Neutrophil (primary cell): ENCODE measurements at regions not wholly inside any gene's neighbourhood (a gene's known extent, or its start where the extent isn't known, plus 50 kb on each side); places are given as distances from the start of the nearest gene placed in this dataset.

Experiments
- H3K27ac ChIP-seq: fragments of 200-600 bp; sonication (generic); 2 replicates; pipeline ENCODE4 v1.5.1; 2016; ENCODE audit warnings: mild to moderate bottlenecking, moderate library complexity
- H3K27me3 ChIP-seq: fragments of 200-600 bp; sonication (generic); 2 replicates; pipeline ENCODE4 v1.6.0; 2016; ENCODE audit warnings: mild to moderate bottlenecking
- H3K36me3 ChIP-seq: fragments of 200-600 bp; sonication (generic); 2 replicates; pipeline ENCODE4 v1.5.1; 2017
- H3K4me1 ChIP-seq, 2 experiments: fragments of 200-600 bp in 1 of 2; sonication (generic) in 1 of 2; 1 replicate in 1 of 2; 2 replicates in 1 of 2; pipeline versions ENCODE4 v1.5.1 to v1.6.1; 2013 to 2016; ENCODE audit warnings: low read depth in 1 of 2, low read length in 1 of 2, mild to moderate bottlenecking in 1 of 2, moderate library complexity in 1 of 2; ENCODE audit not compliant: control insufficient read depth in 1 of 2, insufficient read depth in 1 of 2
- H3K4me3 ChIP-seq, 2 experiments: fragments of 200-600 bp in 1 of 2; sonication (generic) in 1 of 2; 1 replicate in 1 of 2; 2 replicates in 1 of 2; pipeline ENCODE4 v1.5.1; 2013 to 2016; ENCODE audit warnings: low read depth in 1 of 2, low read length in 1 of 2, mild to moderate bottlenecking in 1 of 2, moderate library complexity in 1 of 2
- H3K9me3 ChIP-seq: fragments of 200-600 bp; sonication (generic); 2 replicates; pipeline ENCODE4 v1.5.1; 2016
- CTCF ChIP-seq: fragments of 200-600 bp; sonication (generic); IDR thresholded peaks from 2 replicates; pipeline ENCODE4 v1.5.1; 2016; ENCODE audit warnings: antibody characterized with exemption

- no peak for TF ChIP-seq CTCF
- no peak overlapping the region for H3K27ac ChIP-seq
- no peaks in the 10 kb centered on the region for H3K9me3 ChIP-seq
- H3K36me3 ChIP-seq, result no peaks in the 10 kb centered on the region
- H3K4me1 ChIP-seq, result no peaks in the 10 kb centered on the region
- no peak overlapping the region for H3K4me3 ChIP-seq
- H3K27me3 ChIP-seq, result no peaks in the 10 kb centered on the region
Measured at GRCh38 chr4:110770353-110770752, 147.5 kb upstream of the PITX2 start.

GRCh38 chr4:110778521-110778920 is 155.6 kb upstream of the PITX2 start:
- TF ChIP-seq CTCF, result no peak
- H3K36me3 ChIP-seq, result no peaks in the 10 kb centered on the region
- H3K4me1 ChIP-seq, result no peaks in the 10 kb centered on the region
- no peak overlapping the region for H3K4me3 ChIP-seq
- H3K9me3 ChIP-seq, result no peaks in the 10 kb centered on the region
- no peaks in the 10 kb centered on the region for H3K27me3 ChIP-seq
- no peak overlapping the region for H3K27ac ChIP-seq

- no peaks in the 10 kb centered on the region for H3K36me3 ChIP-seq
- H3K9me3 ChIP-seq, result no peaks in the 10 kb centered on the region
- TF ChIP-seq CTCF, result no peak
- H3K27me3 ChIP-seq, result no peaks in the 10 kb centered on the region
- H3K4me3 ChIP-seq, result no peak overlapping the region
- H3K4me1 ChIP-seq, result no peaks in the 10 kb centered on the region
- no peak overlapping the region for H3K27ac ChIP-seq
Measured at GRCh38 chr4:110780538-110780937, 157.7 kb upstream of the PITX2 start.

GRCh38 chr4:110781944-110782343 is 159.1 kb upstream of the PITX2 start:
- no peaks in the 10 kb centered on the region for H3K27me3 ChIP-seq
- no peak overlapping the region for H3K27ac ChIP-seq
- no peaks in the 10 kb centered on the region for H3K36me3 ChIP-seq
- H3K4me1 ChIP-seq, result no peaks in the 10 kb centered on the region
- H3K9me3 ChIP-seq, result no peaks in the 10 kb centered on the region
- TF ChIP-seq CTCF, result no peak
- no peak overlapping the region for H3K4me3 ChIP-seq

- Histone ChIP-seq H3K27ac (no peak overlapping the region), H3K27me3 (no peaks in the 10 kb centered on the region), H3K36me3 (no peaks in the 10 kb centered on the region), H3K4me1 (no peaks in the 10 kb centered on the region), H3K9me3 (no peaks in the 10 kb centered on the region), H3K4me3 (no peak overlapping the region)
- no peak for TF ChIP-seq CTCF
Measured at GRCh38 chr4:110787109-110787508, 164.2 kb upstream of the PITX2 start.

GRCh38 chr4:110787707-110788106 is 164.8 kb upstream of the PITX2 start:
- H3K9me3 ChIP-seq, result no peaks in the 10 kb centered on the region
- H3K27ac ChIP-seq, result no peak overlapping the region

More at GRCh38 chr4:110787707-110788106, 164.8 kb upstream of the PITX2 start:
- H3K4me3 ChIP-seq, result no peak overlapping the region
- no peaks in the 10 kb centered on the region for H3K36me3 ChIP-seq
- no peaks in the 10 kb centered on the region for H3K27me3 ChIP-seq
- no peaks in the 10 kb centered on the region for H3K4me1 ChIP-seq
- no peak for TF ChIP-seq CTCF
